ENCODE measurements at regions not wholly inside any gene's neighbourhood (a gene's known extent, or its start where the extent isn't known, plus 50 kb on each side); places are given as distances from the start of the nearest gene placed in this dataset.

DNA sequence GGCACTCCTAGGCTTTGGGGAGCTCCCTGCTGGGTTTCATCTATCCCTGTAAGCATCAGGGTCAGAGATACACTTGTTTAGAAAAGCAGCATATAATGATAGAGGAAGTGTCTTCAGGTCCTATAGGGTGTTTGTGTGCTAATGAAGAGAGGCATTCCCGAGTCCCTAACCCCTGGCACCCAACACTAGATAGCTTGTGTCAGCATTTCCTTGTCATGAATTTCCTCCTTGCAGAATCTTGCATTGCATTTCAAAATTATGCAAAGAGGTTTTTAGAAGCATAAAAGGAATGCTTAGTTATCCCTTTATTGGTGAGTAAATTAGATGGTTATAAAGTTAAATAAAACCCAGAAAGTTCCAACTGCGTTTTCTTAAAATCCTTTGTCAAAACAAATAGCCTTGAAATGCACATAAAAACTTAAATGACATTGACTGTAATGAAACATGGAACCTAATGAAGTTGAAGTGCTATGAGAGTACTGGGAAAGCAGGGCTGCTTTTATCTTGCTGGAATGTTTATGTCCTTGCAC lies 63.7 kb upstream of the LHCGR start:
- no peak overlapping the region for H3K4me3 ChIP-seq (ENCODE audit: low read depth, low read length)
- no peak for FAIRE-seq
- no peaks in the 10 kb centered on the region for H3K36me3 ChIP-seq (ENCODE audit: control insufficient read depth, insufficient read depth, low read length)
- TF ChIP-seq, protein P1, sequence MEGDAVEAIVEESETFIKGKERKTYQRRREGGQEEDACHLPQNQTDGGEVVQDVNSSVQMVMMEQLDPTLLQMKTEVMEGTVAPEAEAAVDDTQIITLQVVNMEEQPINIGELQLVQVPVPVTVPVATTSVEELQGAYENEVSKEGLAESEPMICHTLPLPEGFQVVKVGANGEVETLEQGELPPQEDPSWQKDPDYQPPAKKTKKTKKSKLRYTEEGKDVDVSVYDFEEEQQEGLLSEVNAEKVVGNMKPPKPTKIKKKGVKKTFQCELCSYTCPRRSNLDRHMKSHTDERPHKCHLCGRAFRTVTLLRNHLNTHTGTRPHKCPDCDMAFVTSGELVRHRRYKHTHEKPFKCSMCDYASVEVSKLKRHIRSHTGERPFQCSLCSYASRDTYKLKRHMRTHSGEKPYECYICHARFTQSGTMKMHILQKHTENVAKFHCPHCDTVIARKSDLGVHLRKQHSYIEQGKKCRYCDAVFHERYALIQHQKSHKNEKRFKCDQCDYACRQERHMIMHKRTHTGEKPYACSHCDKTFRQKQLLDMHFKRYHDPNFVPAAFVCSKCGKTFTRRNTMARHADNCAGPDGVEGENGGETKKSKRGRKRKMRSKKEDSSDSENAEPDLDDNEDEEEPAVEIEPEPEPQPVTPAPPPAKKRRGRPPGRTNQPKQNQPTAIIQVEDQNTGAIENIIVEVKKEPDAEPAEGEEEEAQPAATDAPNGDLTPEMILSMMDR (IDR thresholded peaks at IDR 0.05; ENCODE audit: insufficient read depth, low read length, severe bottlenecking) = no peak
- DNase-seq (ENCODE audit: low read depth) = no peak
- H3K27me3 ChIP-seq (ENCODE audit: control insufficient read depth, insufficient read depth, low read length) = no peaks in the 10 kb centered on the region

DNA sequence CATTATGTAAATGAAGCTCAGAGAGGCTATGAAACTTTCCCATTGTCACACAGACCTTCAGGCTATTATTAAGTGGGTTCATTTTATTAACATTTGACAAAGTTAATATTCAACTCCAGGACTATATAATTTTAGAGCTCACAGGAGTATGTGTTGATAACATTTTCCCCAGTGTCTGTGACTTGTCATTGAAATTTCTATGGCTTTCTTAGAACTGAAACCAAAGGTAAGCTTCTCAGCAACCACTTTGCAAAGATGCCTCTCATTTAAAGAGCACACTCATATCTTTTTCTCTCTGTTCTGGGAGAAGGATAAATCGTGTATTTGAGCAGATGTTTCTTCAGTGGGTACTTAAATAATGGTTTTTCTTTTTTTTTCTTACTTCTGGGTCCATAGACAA lies 61.8 kb upstream of the LHCGR start:
- no peaks in the 10 kb centered on the region for H3K27me3 ChIP-seq (ENCODE audit: control insufficient read depth, insufficient read depth, low read length)
- no peak for FAIRE-seq
- no peak for DNase-seq (ENCODE audit: low read depth)
- H3K36me3 ChIP-seq (ENCODE audit: control insufficient read depth, insufficient read depth, low read length) = no peaks in the 10 kb centered on the region
- TF ChIP-seq, protein P1 (IDR thresholded peaks at IDR 0.05; ENCODE audit: insufficient read depth, low read length, severe bottlenecking) = no peak
- no peak overlapping the region for H3K4me3 ChIP-seq (ENCODE audit: low read depth, low read length)

DNA sequence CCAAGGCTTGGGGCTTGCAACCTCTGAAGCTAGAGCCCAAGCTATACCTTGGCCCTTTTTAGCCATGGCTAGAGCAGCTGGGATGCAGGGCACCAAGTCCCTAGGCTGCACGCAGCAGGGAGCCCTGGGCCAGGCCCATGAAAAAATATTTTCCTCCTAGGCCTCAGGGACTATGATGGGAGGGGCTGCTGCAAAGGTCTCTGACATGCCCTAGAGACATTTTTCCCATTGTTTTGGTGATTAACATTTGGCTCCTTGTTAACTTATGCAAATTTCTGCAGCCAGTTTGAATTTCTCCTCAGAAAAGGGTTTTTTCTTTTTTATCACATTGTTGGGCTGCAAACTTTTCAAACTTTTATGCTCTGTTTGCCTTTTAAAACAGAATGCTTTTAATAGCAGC lies 56.9 kb upstream of the LHCGR start:
- no peaks in the 10 kb centered on the region for H3K27me3 ChIP-seq (ENCODE audit: control insufficient read depth, insufficient read depth, low read length)
- H3K4me3 ChIP-seq (ENCODE audit: low read depth, low read length) = no peak overlapping the region
- H3K36me3 ChIP-seq (ENCODE audit: control insufficient read depth, insufficient read depth, low read length) = no peaks in the 10 kb centered on the region
- TF ChIP-seq, protein P1 (IDR thresholded peaks at IDR 0.05; ENCODE audit: insufficient read depth, low read length, severe bottlenecking) = no peak
- DNase-seq (ENCODE audit: low read depth) (no peak), FAIRE-seq (no peak)

DNA sequence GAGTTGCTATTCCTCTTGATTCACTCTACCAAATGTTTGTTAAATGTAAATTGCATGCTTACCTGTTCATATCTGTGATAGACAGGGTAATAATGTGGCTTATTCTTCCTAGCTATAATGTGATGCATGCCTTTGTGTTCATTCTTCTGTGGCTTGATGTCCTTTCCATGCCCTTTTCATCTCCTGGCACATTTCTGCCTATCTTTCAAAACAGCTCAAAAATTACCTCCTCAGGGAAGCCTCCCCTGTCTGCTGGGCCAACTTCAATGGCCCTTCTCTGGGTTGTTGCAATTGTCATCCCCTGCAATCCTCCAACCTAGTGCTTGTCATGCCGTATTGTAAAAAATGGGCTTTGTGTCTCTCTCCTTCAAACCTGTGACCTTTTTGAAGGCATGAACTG lies 52.8 kb upstream of the LHCGR start:
- no peak for FAIRE-seq
- Histone ChIP-seq H3K36me3 (ENCODE audit: control insufficient read depth, insufficient read depth, low read length) (no peaks in the 10 kb centered on the region), H3K4me3 (ENCODE audit: low read depth, low read length) (no peak overlapping the region), H3K27me3 (ENCODE audit: control insufficient read depth, insufficient read depth, low read length) (no peaks in the 10 kb centered on the region)
- no peak for DNase-seq (ENCODE audit: low read depth)
- TF ChIP-seq, protein P1 (IDR thresholded peaks at IDR 0.05; ENCODE audit: insufficient read depth, low read length, severe bottlenecking) = no peak
